Prostate gland (tissue), 2 donors: ENCODE measurements at regions not wholly inside any gene's neighbourhood (a gene's known extent, or its start where the extent isn't known, plus 50 kb on each side); places are given as distances from the start of the nearest gene placed in this dataset.
A peak's percentile ranks its signal among the peaks of the same experiment; 100 is the strongest.

Source experiments
- DNase-seq: peaks from one replicate; pipeline ENCODE4 v3.0.0-alpha.2; 2019; ENCODE audit warnings: low spot score
- H3K27ac ChIP-seq, 2 donors: fragments of 200-600 bp; sonication (generic); 2 replicates each; pipeline ENCODE4 v1.5.1; 2017 to 2019
- H3K27me3 ChIP-seq: fragments of 200-600 bp; sonication (generic); replicated peaks from 2 replicates; pipeline ENCODE4 v1.5.1; 2019; ENCODE audit not compliant: insufficient read depth
- H3K36me3 ChIP-seq, 2 donors: fragments of 200-600 bp; sonication (generic); 1 replicate in 1 of 2; 2 replicates in 1 of 2; pipeline versions ENCODE4 v1.5.1 to v1.8.1; 2017 to 2019
- H3K4me1 ChIP-seq: fragments of 200-600 bp; sonication (generic); replicated peaks from 2 replicates; pipeline ENCODE4 v1.5.1; 2019
- H3K4me3 ChIP-seq, 2 donors: fragments of 200-600 bp; sonication (generic); 2 replicates each; pipeline ENCODE4 v1.5.1; 2017 to 2019
- H3K9me3 ChIP-seq: fragments of 200-600 bp; sonication (generic); 2 replicates; pipeline ENCODE4 v1.5.1; 2017
- CTCF ChIP-seq, 4 experiments: fragments of 200-600 bp in 2 of 4; fragments of 450-650 bp in 2 of 4; sonication (generic) in 2 of 4; IDR thresholded peaks; 1 replicate in 3 of 4; 2 replicates in 1 of 4; pipeline ENCODE4 v1.5.1; 2016 to 2019; ENCODE audit warnings: antibody characterized with exemption in 4 of 4, mild to moderate bottlenecking in 2 of 4, moderate library complexity in 2 of 4
- POLR2A ChIP-seq: fragments of 450-650 bp; IDR thresholded peaks from one replicate; pipeline ENCODE4 v1.6.1; 2016; ENCODE audit warnings: antibody characterized with exemption, mild to moderate bottlenecking
- POLR2AphosphoS5 ChIP-seq: sonication (generic); formaldehyde crosslinking; IDR thresholded peaks from one replicate; pipeline ENCODE4 v1.6.1; 2017; ENCODE audit warnings: antibody characterized with exemption
- WGBS: methylation state at CpG from one replicate; pipeline ENCODE4 v1.1.5; 2018; 5-methylcytosine and 5-hydroxymethylcytosine counted together
- intact Hi-C: fragments of 100-400 bp; cut with DNase I; formaldehyde crosslinking; loops from one replicate; pipeline ENCODE4 v1.14.2; 2022

- peaks cover 6% of the 10 kb centered on the region for H3K4me1 ChIP-seq
- H3K9me3 ChIP-seq: no peaks in the 10 kb centered on the region
- H3K27me3 ChIP-seq: no peaks in the 10 kb centered on the region
- no peaks in the 10 kb centered on the region for H3K36me3 ChIP-seq
- intact Hi-C loops: loop anchor here (10.0 kb wide), 2 partner anchors 202 to 632 kb away; partner anchors contain the start of gene IGF1R
- H3K27ac ChIP-seq: peak overlapping the region in 1 of 2 donors; percentile 41
- peak; percentile 23 for TF ChIP-seq POLR2AphosphoS5
- TF ChIP-seq POLR2A: no peak
- peak in 3 of 4 experiments; percentile 75 to 90 (median 76) for TF ChIP-seq CTCF (IDR thresholded peaks at IDR 0.05)
- H3K4me3 ChIP-seq: no peak overlapping the region
- peak; percentile 74 for DNase-seq
- 12% methylated on average over 4 of the region's 4 CpGs for WGBS
These were observed 205.9 kb upstream of the IGF1R start for GRCh38 chr15:98442379-98442833.

- TF ChIP-seq POLR2AphosphoS5 (peak; percentile 47), POLR2A (no peak)
- DNase-seq: peak; percentile 34
- Histone ChIP-seq H3K27me3 (no peaks in the 10 kb centered on the region), H3K27ac (peak overlapping the region in 1 of 2 donors; percentile 41), H3K4me1 (peaks cover 6% of the 10 kb centered on the region), H3K4me3 (no peak overlapping the region), H3K9me3 (no peaks in the 10 kb centered on the region), H3K36me3 (no peaks in the 10 kb centered on the region)
- WGBS: 11% methylated on average over 3 of the region's 3 CpGs
- intact Hi-C loops: loop anchor here (10.0 kb wide), 2 partner anchors 202 to 632 kb away; partner anchors contain the start of gene IGF1R
These were observed 205.4 kb upstream of the IGF1R start for GRCh38 chr15:98442901-98443300.

GRCh38 chr15:98443526-98443925, 204.8 kb upstream of the IGF1R start:
- Histone ChIP-seq H3K36me3 (no peaks in the 10 kb centered on the region), H3K27ac (peak overlapping the region in 1 of 2 donors; percentile 41), H3K4me3 (no peak overlapping the region), H3K4me1 (peaks cover 6% of the 10 kb centered on the region), H3K9me3 (no peaks in the 10 kb centered on the region), H3K27me3 (no peaks in the 10 kb centered on the region)
- DNase-seq: no peak
- 63% methylated on average over 7 of the region's 7 CpGs for WGBS
- TF ChIP-seq POLR2AphosphoS5: no peak
- no peak for TF ChIP-seq CTCF (IDR thresholded peaks at IDR 0.05)
- no peak for TF ChIP-seq POLR2A
- intact Hi-C loops: loop anchor here (10.0 kb wide), 2 partner anchors 201 to 631 kb away; partner anchors contain the start of gene IGF1R

GRCh38 chr15:98444138-98444537, 204.2 kb upstream of the IGF1R start:
- DNase-seq: no peak
- no peaks in the 10 kb centered on the region for H3K27me3 ChIP-seq
- H3K27ac ChIP-seq: no peak overlapping the region
- no peaks in the 10 kb centered on the region for H3K9me3 ChIP-seq
- peaks cover 6% of the 10 kb centered on the region for H3K4me1 ChIP-seq
- WGBS: 52% methylated on average over 9 of the region's 9 CpGs
- intact Hi-C loops: loop anchor here (10.0 kb wide), 2 partner anchors 201 to 631 kb away; partner anchors contain the start of gene IGF1R
- no peak overlapping the region for H3K4me3 ChIP-seq
- no peaks in the 10 kb centered on the region for H3K36me3 ChIP-seq
- TF ChIP-seq CTCF (IDR thresholded peaks at IDR 0.05): no peak
- TF ChIP-seq POLR2A: no peak
- no peak for TF ChIP-seq POLR2AphosphoS5

GRCh38 chr15:98445315-98445714, 203.0 kb upstream of the IGF1R start:
- intact Hi-C loops: loop anchor here (10.0 kb wide), 2 partner anchors 199 to 629 kb away; partner anchors contain the start of gene IGF1R
- no peak overlapping the region for H3K4me3 ChIP-seq
- no peaks in the 10 kb centered on the region for H3K36me3 ChIP-seq
- H3K27ac ChIP-seq: no peak overlapping the region
- DNase-seq: no peak
- no peak for TF ChIP-seq POLR2AphosphoS5
- TF ChIP-seq CTCF (IDR thresholded peaks at IDR 0.05): no peak
- no peak for TF ChIP-seq POLR2A
- H3K27me3 ChIP-seq: no peaks in the 10 kb centered on the region
- H3K4me1 ChIP-seq: peaks cover 6% of the 10 kb centered on the region
- WGBS: 94% methylated on average over 11 of the region's 11 CpGs
- no peaks in the 10 kb centered on the region for H3K9me3 ChIP-seq
